ENCODE measurements at regions not wholly inside any gene's neighbourhood (a gene's known extent, or its start where the extent isn't known, plus 50 kb on each side); places are given as distances from the start of the nearest gene placed in this dataset.
A peak's percentile ranks its signal among the peaks of the same experiment; 100 is the strongest.

DNA sequence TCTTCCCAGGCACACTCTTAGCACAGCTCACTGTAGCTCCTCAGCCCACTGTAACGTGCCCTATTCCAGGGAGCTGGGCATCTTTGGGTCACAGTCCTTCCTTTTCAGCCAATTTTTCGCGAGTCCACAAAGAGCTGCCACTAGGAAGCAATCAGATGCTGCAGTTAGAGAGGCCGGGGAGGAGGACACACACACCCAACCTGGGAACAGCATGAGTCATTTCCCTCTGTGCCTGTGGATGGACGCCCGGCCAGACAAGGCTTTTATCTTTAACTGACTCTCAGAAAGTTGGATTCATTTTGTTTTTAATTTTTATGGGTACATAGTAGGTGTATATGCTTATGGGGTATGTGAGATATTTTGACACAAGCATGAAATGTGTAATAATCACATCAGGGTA is 918.6 kb downstream of the UQCRFS1 start:
- Mint-ChIP-seq H3K4me3 (ENCODE audit: unreplicated experiment) (no peak overlapping the region), H3K9me3 (ENCODE audit: unreplicated experiment) (no peaks in the 10 kb centered on the region), H3K27me3 (ENCODE audit: unreplicated experiment) (peaks cover 9% of the 10 kb centered on the region), H3K36me3 (ENCODE audit: low read depth, unreplicated experiment) (no peaks in the 10 kb centered on the region), H3K27ac (ENCODE audit: unreplicated experiment) (no peak overlapping the region), H3K4me1 (ENCODE audit: unreplicated experiment) (peaks cover 10% of the 10 kb centered on the region)
- TF ChIP-seq, protein P1, sequence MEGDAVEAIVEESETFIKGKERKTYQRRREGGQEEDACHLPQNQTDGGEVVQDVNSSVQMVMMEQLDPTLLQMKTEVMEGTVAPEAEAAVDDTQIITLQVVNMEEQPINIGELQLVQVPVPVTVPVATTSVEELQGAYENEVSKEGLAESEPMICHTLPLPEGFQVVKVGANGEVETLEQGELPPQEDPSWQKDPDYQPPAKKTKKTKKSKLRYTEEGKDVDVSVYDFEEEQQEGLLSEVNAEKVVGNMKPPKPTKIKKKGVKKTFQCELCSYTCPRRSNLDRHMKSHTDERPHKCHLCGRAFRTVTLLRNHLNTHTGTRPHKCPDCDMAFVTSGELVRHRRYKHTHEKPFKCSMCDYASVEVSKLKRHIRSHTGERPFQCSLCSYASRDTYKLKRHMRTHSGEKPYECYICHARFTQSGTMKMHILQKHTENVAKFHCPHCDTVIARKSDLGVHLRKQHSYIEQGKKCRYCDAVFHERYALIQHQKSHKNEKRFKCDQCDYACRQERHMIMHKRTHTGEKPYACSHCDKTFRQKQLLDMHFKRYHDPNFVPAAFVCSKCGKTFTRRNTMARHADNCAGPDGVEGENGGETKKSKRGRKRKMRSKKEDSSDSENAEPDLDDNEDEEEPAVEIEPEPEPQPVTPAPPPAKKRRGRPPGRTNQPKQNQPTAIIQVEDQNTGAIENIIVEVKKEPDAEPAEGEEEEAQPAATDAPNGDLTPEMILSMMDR (IDR thresholded peaks at IDR 0.05; ENCODE audit: unreplicated experiment) = no peak
- no peak for DNase-seq (ENCODE audit: low spot score)

DNA sequence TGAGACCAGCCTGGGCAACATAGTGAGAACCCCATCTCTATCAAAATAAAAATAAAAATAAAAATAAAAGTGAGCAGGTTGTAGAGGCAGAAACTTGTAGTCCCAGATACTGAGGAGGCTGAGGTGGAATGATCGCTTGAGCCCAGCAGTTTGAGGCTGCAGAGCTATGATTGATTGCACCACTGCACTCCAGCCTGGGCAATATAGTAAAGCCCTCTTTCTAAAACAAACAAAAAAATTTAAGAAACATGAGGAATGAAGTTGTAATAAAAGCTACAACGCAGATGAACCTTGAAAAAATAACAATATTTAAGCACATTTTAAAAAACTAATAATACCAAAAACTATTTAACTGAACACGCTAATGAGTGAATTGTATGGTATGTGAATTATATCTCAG is 919.3 kb downstream of the UQCRFS1 start:
- H3K4me3 Mint-ChIP-seq (ENCODE audit: unreplicated experiment) = no peak overlapping the region
- DNase-seq (ENCODE audit: low spot score) = no peak
- peaks cover 10% of the 10 kb centered on the region for H3K4me1 Mint-ChIP-seq (ENCODE audit: unreplicated experiment)
- no peak overlapping the region for H3K27ac Mint-ChIP-seq (ENCODE audit: unreplicated experiment)
- no peaks in the 10 kb centered on the region for H3K9me3 Mint-ChIP-seq (ENCODE audit: unreplicated experiment)
- peaks cover 9% of the 10 kb centered on the region for H3K27me3 Mint-ChIP-seq (ENCODE audit: unreplicated experiment)
- H3K36me3 Mint-ChIP-seq (ENCODE audit: low read depth, unreplicated experiment) = no peaks in the 10 kb centered on the region
- TF ChIP-seq, protein P1 (IDR thresholded peaks at IDR 0.05; ENCODE audit: unreplicated experiment) = no peak

DNA sequence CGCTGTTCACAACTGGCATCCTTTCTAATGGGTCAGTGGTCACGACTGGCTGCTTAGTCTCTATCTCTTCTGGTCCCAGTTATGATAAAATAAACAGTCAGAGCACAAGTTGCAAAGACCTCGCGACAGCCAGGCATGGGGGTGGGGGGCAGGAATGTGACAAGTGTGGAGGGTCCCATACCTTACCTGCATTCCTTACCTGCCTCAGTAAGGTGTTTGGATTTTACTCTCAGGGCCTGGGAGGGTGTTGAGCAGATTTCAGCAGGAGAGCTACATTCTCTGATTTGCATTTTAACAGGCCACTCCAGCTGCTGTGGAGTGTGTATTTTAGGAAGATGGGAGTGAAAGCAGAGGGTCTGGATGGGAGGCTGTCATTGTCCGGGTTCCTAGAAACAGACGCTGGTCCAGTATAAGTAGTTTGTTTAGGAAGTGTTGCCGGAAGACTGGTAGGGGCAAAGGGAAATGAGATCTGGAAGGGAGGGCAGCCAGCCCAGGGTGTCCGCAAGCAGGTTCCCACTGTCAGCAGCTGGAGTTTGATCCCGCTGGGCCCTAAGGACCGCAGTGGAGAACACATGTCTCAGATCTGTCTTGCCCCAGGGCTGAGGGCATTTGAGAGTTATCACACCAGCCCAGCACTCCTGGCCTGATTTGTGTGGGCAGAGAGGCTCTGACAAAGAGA is 920.0 kb downstream of the UQCRFS1 start:
- H3K4me1 Mint-ChIP-seq (ENCODE audit: unreplicated experiment) = peaks cover 10% of the 10 kb centered on the region
- H3K9me3 Mint-ChIP-seq (ENCODE audit: unreplicated experiment) = no peaks in the 10 kb centered on the region
- H3K27me3 Mint-ChIP-seq (ENCODE audit: unreplicated experiment) = peaks cover 9% of the 10 kb centered on the region
- no peaks in the 10 kb centered on the region for H3K36me3 Mint-ChIP-seq (ENCODE audit: low read depth, unreplicated experiment)
- H3K27ac Mint-ChIP-seq (ENCODE audit: unreplicated experiment) = peak overlapping the region; percentile 23
- DNase-seq (ENCODE audit: low spot score) = peak; percentile 17
- TF ChIP-seq, protein P1 (IDR thresholded peaks at IDR 0.05; ENCODE audit: unreplicated experiment) = no peak
- no peak overlapping the region for H3K4me3 Mint-ChIP-seq (ENCODE audit: unreplicated experiment)

DNA sequence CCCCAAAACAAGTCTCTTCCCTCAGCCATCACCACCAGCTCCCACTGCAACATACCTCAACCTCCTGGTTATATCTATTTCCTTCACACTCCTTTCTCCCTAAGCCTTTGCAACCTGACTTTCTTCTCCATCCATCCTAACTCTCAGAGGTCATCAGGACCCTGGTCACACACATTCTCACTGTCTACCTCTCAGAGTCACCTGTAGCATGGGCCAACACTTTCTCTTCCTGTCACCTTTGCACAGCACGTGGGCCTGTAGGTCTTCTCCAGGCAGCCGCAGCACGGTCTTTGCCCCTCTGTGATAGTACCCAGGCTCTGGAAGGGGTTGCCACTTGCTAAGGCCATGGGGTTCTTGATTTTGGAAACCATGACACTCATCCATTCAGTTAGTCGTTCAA is 921.1 kb downstream of the UQCRFS1 start:
- Mint-ChIP-seq H3K27ac (ENCODE audit: unreplicated experiment) (no peak overlapping the region), H3K27me3 (ENCODE audit: unreplicated experiment) (peaks cover 9% of the 10 kb centered on the region), H3K4me3 (ENCODE audit: unreplicated experiment) (no peak overlapping the region), H3K36me3 (ENCODE audit: low read depth, unreplicated experiment) (no peaks in the 10 kb centered on the region), H3K4me1 (ENCODE audit: unreplicated experiment) (peaks cover 10% of the 10 kb centered on the region), H3K9me3 (ENCODE audit: unreplicated experiment) (no peaks in the 10 kb centered on the region)
- no peak for DNase-seq (ENCODE audit: low spot score)
- TF ChIP-seq, protein P1 (IDR thresholded peaks at IDR 0.05; ENCODE audit: unreplicated experiment) = no peak

DNA sequence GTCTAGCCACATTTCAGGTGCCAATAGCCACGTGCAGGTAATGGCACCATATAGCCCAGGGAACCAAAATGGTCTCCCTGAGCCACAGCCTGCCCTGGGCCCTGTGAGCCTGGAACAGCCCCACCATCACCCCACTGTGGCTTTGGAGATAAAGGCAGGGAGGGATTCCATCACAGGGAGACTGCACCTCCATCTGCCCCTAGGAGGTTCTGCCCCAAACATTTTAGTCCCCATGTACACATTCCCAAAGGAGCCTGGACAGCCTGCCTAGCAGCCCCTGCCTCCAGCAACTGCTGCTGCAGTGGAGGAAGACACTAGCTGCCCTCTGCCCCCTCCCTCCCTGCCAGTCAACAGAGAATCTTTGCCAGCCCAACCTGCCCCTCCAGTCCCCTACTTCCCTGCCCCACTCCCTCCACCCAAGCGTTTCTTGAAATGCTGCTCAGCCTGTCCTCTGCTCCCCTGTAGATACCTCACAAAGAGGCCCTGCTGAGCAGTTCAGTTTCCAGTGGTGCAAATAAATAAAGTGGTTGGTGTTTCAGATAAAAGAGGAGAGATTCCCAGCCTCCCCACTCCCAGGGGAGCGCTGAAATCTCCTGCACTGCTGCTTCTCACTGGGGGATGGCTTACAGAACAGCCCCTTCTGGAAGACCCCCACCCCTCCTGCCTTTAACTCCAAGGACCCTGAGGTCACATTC is 921.8 kb downstream of the UQCRFS1 start:
- Mint-ChIP-seq H3K9me3 (ENCODE audit: unreplicated experiment) (no peaks in the 10 kb centered on the region), H3K27me3 (ENCODE audit: unreplicated experiment) (peaks cover 9% of the 10 kb centered on the region), H3K27ac (ENCODE audit: unreplicated experiment) (no peak overlapping the region), H3K36me3 (ENCODE audit: low read depth, unreplicated experiment) (no peaks in the 10 kb centered on the region), H3K4me3 (ENCODE audit: unreplicated experiment) (no peak overlapping the region), H3K4me1 (ENCODE audit: unreplicated experiment) (peaks cover 10% of the 10 kb centered on the region)
- no peak for DNase-seq (ENCODE audit: low spot score)
- TF ChIP-seq, protein P1 (IDR thresholded peaks at IDR 0.05; ENCODE audit: unreplicated experiment) = no peak
